ENCODE measurements at regions not wholly inside any gene's neighbourhood (a gene's known extent, or its start where the extent isn't known, plus 50 kb on each side); places are given as distances from the start of the nearest gene placed in this dataset.

- H3K9ac ChIP-seq (ENCODE audit: low read depth, low read length) = no peak overlapping the region
- no TSS peak for BruUV-seq (replicated peaks)
- H3K9me1 ChIP-seq (ENCODE audit: insufficient read depth, low read length) = no peaks in the 10 kb centered on the region
- H3K4me2 ChIP-seq (ENCODE audit: low read depth, low read length) = no peak overlapping the region
- H3K18ac ChIP-seq (ENCODE audit: low read depth, low read length) = no peak overlapping the region
- H4K5ac ChIP-seq (ENCODE audit: low read depth, low read length) = no peak overlapping the region
- no peak overlapping the region for H2BK20ac ChIP-seq (ENCODE audit: low read depth, low read length)
- H2BK120ac ChIP-seq (ENCODE audit: low read depth, low read length) = no peak overlapping the region
- no peak overlapping the region for H3K4me3 ChIP-seq (ENCODE audit: insufficient read depth, low read depth, low read length)
- intact Hi-C loops (cut with micrococcal nuclease) (no loop called here), in situ Hi-C loops (cut with MboI; ENCODE audit: low sequenced_read_pairs) (no loop called here), dilution Hi-C loops (cut with HindIII; ENCODE audit: low sequenced_read_pairs, unreplicated experiment) (no loop called here)
- CTCF ChIA-PET = no interaction called here
- H2AK5ac ChIP-seq (ENCODE audit: low read depth, low read length) = no peak overlapping the region
- H4K91ac ChIP-seq (ENCODE audit: insufficient read depth, low read depth, low read length) = no peak overlapping the region
- no peaks in the 10 kb centered on the region for H3K27me3 ChIP-seq (ENCODE audit: control insufficient read depth, insufficient read depth, low read length)
- no peaks in the 10 kb centered on the region for H3K79me1 ChIP-seq (ENCODE audit: low read depth in 1 of 2, low read length in 2 of 2)
- H3K4ac ChIP-seq (ENCODE audit: low read depth, low read length) = no peak overlapping the region
- no peak overlapping the region for H2AK9ac ChIP-seq (replicated peaks; ENCODE audit: low read depth, low read length, poor library complexity)
- no peak overlapping the region for H2BK5ac ChIP-seq (ENCODE audit: low read depth, low read length, poor library complexity, severe bottlenecking)
- H3K9me3 ChIP-seq (ENCODE audit: control insufficient read depth, insufficient read depth, low read length) = peaks cover 19% of the 10 kb centered on the region
- no peaks in the 10 kb centered on the region for H3K4me1 ChIP-seq (ENCODE audit: control insufficient read depth, insufficient read depth, low read length)
- H3K56ac ChIP-seq (ENCODE audit: extremely low read depth, insufficient read depth, low read length) = no peak overlapping the region
- no peak overlapping the region for H3K23ac ChIP-seq (ENCODE audit: low read depth, low read length)
- no peaks in the 10 kb centered on the region for H3K36me3 ChIP-seq (ENCODE audit: control insufficient read depth, insufficient read depth, low read length)
- H2AFZ ChIP-seq (replicated peaks; ENCODE audit: low read length, poor library complexity) = no peak overlapping the region
- no peak for ATAC-seq (ENCODE audit: low read depth)
- no peak overlapping the region for H2BK15ac ChIP-seq (ENCODE audit: low read depth, low read length)
- H4K20me1 ChIP-seq (ENCODE audit: insufficient read depth, low read length) = no peaks in the 10 kb centered on the region
- H3K14ac ChIP-seq (replicated peaks; ENCODE audit: low read depth, low read length) = no peak overlapping the region
- no peak overlapping the region for H4K8ac ChIP-seq (ENCODE audit: low read depth in 2 of 2, low read length in 2 of 2)
- POLR2A ChIA-PET (ENCODE audit: unreplicated experiment) = no interaction called here
- TF ChIP-seq POLR2A (IDR thresholded peaks at IDR 0.05; ENCODE audit: low read depth, low read length) = no peak
- TF ChIP-seq CTCF (conservative IDR thresholded peaks at IDR 0.05; ENCODE audit: low read depth, low read length) = no peak
- no peak for TF ChIP-seq MAZ (IDR thresholded peaks at IDR 0.05; ENCODE audit: borderline replicate concordance, low read depth, low read length)
- no peak for TF ChIP-seq MXI1 (IDR thresholded peaks at IDR 0.05; ENCODE audit: borderline replicate concordance, low read depth, low read length)
- no peak for TF ChIP-seq CHD1 (IDR thresholded peaks at IDR 0.05; ENCODE audit: low read depth, low read length)
- TF ChIP-seq NFE2L2 (IDR thresholded peaks at IDR 0.05; ENCODE audit: low read depth, low read length) = no peak
- TF ChIP-seq RCOR1 (IDR thresholded peaks at IDR 0.05; ENCODE audit: insufficient replicate concordance, low read length) = no peak
- TF ChIP-seq RFX5 (IDR thresholded peaks at IDR 0.05; ENCODE audit: low read depth, low read length) = no peak
- no peak for TF ChIP-seq CEBPB (IDR thresholded peaks at IDR 0.05; ENCODE audit: low read depth, low read length)
- no peak for TF ChIP-seq SMC3 (IDR thresholded peaks at IDR 0.05; ENCODE audit: low read depth, low read length)
- no peak for TF ChIP-seq RAD21 (IDR thresholded peaks at IDR 0.05; ENCODE audit: low read length)
- no peak for TF ChIP-seq MAFK (IDR thresholded peaks at IDR 0.05; ENCODE audit: low read depth, low read length)
- no peak for TF ChIP-seq ELK1 (IDR thresholded peaks at IDR 0.05; ENCODE audit: borderline replicate concordance, low read depth, low read length)
- no peak for TF ChIP-seq FOS (IDR thresholded peaks at IDR 0.05; ENCODE audit: low read depth, low read length)
- TF ChIP-seq BHLHE40 (IDR thresholded peaks at IDR 0.05; ENCODE audit: low read depth, low read length) = no peak
- TF ChIP-seq USF2 (IDR thresholded peaks at IDR 0.05; ENCODE audit: low read depth, low read length) = no peak
- DNase-seq = no peak
- no peak overlapping the region for H3K27ac ChIP-seq (ENCODE audit: insufficient read depth, low read length)
- WGBS, 2 experiments (ENCODE audit: extremely low coverage in 2 of 2, insufficient read length in 1 of 2) = no CpG with 5 or more reads among the region's 4 CpGs
Observed at GRCh38 chr16:5858180-5858579, 760.6 kb upstream of the EEF2KMT start.
